Anterior cingulate cortex (tissue), 58 donors: ENCODE measurements at regions not wholly inside any gene's neighbourhood (a gene's known extent, or its start where the extent isn't known, plus 50 kb on each side); places are given as distances from the start of the nearest gene placed in this dataset.
"Not testable (repeated sequence)": the region's sequence is repeated elsewhere in the genome, so short reads cannot be mapped to it uniquely, and the experiment has no call there.

Experiments
- DNase-seq, 58 donors: peaks; one replicate each; lab custom pipeline; 2025; lab: John Stamatoyannopoulos, UW

DNA sequence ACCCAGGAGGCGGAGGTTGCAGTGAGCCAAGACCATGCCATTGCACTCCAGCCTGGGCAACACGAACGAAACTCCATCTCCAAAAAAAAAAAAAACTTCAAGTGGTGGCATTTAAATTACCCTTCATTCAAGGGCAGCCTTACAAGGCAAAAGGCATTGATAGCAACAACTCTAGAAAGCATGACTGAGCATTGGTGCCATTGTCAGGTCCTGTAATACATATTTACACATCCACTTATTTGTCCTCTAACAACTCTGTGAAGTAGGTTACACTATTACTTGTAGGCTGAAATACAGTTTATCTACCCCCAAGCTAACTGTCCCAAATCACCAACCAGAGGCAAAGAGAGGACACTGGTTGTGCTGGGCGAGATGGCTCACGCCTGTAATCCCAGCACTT is 52.7 kb upstream of the LARP1 start:
- no peak for DNase-seq

DNA sequence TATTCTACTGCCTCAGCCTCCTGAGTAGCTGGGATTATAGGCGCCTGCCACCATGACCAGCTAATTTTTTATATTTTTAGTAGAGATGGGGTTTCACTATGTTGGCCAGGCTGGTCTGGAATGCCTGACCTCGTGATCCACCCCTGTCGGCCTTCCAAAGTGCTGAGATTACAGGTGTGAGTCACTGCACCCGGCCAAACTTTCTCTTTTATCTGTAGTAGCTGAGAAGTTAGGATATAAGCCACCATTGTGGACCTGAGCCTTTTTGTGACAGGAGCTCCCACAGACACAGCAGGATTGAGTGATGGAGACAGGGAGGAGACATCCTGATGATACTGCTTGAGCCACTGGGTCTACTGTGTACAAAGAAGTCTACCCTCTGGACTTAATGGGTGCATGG is 53.5 kb upstream of the LARP1 start:
- not testable (repeated sequence) for DNase-seq

- no peak for DNase-seq
Measured at GRCh38 chr5:154701181-154701580, 54.0 kb upstream of the LARP1 start.

DNA sequence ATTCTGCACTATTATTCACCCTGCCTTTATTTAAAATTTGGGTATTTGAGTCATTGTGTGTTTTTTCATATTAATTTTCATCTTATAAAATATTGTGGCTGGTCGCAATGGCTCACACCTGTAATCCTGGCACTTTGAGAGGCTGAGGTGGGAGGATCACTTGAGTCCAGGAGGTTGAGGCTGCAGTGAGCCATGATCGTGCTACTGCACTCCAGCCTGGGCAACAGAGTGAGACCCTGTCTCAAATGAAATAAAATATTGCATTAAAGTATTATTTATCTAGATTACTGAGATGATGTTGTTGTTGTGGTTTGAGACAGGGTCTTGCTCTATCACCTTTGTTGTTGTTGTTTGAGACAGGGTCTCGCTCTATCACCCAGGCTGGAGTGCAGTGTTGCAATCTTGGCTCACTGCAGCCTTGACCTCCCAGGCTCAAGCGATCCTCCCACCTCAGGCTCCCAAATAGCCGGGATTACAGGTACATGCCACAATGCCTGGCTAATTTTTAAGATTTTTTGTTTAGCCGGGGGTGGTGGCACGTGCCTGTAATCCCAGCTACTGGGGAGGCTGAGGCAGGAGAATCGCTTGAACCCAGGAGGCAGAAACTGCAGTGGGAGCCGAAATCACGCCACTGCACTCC is 54.8 kb upstream of the LARP1 start:
- DNase-seq = not testable (repeated sequence)

DNA sequence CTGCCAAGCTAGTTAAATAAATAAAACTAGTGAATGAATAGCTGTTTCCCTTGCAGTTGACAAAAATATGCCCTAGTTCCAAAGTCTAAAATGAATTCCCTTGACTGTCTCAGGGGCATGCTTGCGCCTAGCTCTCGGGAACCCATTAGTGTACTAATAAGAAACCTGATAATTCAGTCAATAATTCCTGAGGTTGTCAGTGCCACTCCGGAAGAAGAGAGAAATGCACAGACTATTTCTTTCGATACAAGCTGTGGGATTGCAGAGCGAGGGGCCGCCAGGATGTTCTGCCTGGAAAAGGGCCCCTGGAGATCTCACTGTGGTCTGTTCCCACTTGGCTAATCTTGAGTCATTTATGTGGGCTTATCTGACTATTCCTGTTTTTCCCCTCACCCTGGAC is 56.4 kb upstream of the LARP1 start:
- DNase-seq = no peak

GRCh38 chr5:154697371-154697770 is 57.8 kb upstream of the LARP1 start:
- DNase-seq = no peak

DNA sequence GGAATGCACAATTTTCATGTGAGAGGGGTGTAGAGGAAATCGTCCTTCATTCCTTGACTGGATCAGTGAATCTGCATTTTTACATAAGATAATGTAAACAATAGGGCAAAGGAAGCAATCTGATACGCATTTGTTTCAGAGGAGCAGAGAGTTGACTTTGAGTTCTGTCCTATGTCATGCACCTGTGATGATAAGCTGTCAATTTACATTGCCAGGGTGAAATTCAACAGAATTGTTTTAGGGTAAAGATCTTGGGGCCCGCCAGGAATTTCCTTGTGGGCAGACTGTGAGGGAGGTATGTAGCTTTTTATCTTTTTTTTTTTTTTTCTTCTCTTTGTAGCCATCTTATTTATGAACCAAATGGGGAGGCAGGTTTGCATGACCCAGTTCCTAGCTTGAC is 58.3 kb upstream of the LARP1 start:
- DNase-seq = no peak

DNA sequence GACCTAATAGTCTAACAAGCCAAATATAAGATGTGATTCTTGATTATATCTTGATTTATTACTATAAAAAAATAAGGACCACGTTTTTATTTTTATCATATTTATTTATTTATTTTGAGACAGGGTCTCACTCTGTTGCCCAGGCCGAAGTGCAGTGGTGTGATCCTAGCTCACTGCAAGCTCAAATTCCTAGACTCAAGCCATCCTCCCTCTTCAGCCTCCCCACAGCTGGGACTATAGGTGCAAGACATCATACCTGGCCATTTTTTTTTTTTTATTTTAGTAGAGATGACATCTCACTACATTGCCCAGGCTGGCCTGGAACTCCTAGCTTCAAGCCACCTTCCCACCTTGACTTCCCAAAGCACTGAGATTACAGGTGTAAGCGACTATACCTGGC is 61.0 kb upstream of the LARP1 start:
- no peak for DNase-seq

GRCh38 chr5:154690488-154690887 is 64.7 kb upstream of the LARP1 start:
- DNase-seq = no peak

- no peak for DNase-seq
Measured at GRCh38 chr5:154686490-154686889, 68.7 kb upstream of the LARP1 start.

GRCh38 chr5:154683101-154683880 is 71.9 kb upstream of the LARP1 start:
- no peak for DNase-seq

DNA sequence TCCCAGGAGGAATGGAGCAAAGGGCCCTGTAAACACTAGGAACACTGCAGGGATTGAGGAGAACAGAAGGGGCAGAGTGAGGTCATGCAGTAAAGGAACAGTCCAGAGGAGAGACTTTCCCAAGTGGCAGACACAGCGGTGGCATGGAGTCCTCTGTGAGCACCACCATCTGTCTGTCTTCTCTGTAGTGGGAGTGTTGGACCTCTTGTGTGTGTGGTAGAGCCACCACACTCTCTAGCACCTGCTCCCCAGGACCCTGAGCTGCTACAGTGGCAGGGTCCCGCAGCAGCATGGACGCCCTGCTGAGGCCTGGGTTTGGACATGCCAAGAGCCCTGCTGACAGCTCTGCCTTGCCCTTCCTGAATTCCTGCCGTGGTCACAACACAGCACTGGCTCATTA is 75.7 kb upstream of the LARP1 start:
- DNase-seq = no peak

GRCh38 chr5:154677921-154678320 is 77.3 kb upstream of the LARP1 start:
- no peak for DNase-seq

DNA sequence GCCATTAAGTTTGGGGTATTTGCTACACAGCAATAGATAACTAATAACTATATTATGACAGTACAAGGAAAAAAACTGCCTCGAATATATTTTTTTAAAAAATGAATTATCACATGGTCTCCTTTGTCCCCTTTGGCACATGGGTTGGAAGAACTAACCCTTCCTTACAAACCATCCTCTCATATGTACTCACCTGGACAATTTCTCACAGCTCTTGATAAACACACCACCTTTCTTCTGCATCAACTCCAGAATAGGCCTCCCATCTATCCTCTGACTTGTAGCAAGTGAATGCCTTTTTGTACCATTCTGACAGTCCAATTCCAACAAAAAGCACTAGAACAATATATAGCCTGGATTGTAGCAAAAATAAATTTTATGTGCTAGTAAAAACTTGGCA is 78.7 kb upstream of the LARP1 start:
- no peak for DNase-seq

GRCh38 chr5:154674029-154674428 is 81.1 kb upstream of the LARP1 start:
- DNase-seq = no peak

DNA sequence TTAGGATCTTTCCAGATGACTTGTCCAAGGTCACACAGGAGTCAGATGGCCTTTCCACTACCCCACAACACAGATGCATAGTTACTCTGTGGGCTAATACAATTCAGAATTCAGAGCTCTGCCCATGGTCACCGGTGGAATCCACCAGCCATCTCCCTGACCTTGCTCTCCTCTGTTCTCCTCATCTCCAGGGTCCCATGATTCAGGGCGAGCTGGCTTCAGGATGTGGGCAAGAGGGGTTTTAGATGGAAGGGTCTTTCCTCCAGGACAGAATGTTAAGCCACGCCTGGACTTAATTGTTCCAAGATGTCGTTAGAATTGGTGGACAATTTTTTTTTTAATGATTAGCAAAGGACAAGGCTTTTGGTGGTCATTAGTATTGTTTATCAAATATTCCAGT is 81.7 kb upstream of the LARP1 start:
- DNase-seq = no peak

DNA sequence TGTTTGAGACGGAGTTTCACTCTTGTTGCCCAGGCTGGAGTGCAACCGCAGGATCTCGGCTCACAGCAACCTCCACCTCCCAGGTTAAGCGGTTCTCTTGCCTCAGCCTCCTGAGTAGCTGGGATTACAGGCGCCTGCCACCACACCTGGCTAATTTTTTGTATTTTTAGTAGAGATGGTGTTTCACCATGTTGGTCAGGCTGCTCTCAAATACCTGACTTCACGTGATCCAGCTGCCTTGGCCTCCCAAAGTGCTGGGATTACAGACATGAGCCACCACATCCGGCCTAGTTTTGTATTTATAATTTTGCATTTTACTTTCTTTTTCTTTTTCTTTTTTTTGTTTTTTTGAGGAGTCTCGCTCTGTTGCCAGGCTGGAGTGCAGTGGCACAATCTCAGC is 85.3 kb upstream of the LARP1 start:
- DNase-seq = not testable (repeated sequence)

DNA sequence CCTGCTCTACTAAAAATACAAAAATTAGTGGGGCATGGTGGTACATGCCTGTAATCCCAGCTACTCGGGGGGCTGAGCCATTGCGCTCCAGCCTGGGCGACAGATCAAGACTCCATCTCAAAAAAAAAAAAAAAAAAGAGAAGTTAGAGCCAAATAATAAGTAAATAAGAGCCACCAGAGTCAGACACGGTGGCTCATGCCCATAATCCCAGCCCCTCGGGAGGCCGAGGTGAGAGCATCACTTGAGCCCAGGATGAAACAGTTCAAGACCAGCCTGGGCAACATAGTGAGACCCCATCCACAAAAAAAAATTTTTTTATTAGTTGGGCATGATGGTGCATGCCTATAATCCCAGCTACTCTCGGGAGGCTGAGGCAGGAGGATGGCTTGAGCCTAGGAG is 85.8 kb upstream of the LARP1 start:
- no peak for DNase-seq

- DNase-seq = no peak
Measured at GRCh38 chr5:154664869-154665268, 90.3 kb upstream of the LARP1 start.

- no peak for DNase-seq
Measured at GRCh38 chr5:154663424-154663823, 91.8 kb upstream of the LARP1 start.

DNA sequence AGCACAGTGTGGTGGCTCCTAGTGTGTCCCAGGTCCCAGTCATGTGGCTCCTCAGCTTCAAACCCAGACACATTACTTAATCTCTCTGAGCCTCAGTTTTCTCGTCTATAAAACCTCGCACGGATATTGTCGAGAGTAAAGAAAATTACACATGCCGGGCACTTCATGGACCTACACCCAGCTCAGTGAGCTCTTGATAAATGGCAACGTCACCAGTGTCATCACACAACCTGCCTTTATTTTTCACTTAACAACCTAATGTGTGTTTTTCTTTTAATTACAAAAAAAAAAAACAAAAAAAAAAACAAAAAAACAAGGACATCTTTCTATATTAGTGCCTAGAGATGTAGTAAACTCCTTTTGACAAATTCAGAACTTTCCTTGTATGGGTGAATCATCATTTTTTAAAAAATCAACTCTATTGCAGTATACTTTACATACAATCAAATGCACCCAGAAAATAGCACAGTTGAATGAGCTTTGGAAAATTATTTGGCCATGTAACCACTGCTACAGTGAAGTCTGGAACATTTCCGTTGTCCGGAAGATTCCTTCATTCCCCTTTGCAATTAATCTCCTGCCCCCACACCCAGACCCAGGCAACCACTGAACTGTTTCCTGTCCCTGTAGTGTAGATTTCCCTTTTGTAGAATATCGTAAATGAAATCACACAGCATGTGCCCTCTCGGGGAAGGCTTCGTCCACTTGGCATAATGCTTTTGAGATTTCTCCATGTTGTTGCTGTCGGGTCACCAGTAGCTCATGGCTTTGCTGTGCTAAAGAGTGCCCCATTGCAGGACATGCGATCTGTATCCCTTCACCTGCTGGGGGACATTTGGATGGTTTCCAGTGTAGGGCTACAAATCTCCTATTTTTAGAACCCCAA is 100.4 kb upstream of the LARP1 start:
- no peak for DNase-seq
